ENCODE measurements at regions not wholly inside any gene's neighbourhood (a gene's known extent, or its start where the extent isn't known, plus 50 kb on each side); places are given as distances from the start of the nearest gene placed in this dataset.

GRCh38 chr7:3235322-3235721 lies 65.7 kb upstream of the SDK1 start:
- DNase-seq = no peak

- no peak for DNase-seq
Observed at GRCh38 chr7:3236268-3236667, 64.8 kb upstream of the SDK1 start.

DNA sequence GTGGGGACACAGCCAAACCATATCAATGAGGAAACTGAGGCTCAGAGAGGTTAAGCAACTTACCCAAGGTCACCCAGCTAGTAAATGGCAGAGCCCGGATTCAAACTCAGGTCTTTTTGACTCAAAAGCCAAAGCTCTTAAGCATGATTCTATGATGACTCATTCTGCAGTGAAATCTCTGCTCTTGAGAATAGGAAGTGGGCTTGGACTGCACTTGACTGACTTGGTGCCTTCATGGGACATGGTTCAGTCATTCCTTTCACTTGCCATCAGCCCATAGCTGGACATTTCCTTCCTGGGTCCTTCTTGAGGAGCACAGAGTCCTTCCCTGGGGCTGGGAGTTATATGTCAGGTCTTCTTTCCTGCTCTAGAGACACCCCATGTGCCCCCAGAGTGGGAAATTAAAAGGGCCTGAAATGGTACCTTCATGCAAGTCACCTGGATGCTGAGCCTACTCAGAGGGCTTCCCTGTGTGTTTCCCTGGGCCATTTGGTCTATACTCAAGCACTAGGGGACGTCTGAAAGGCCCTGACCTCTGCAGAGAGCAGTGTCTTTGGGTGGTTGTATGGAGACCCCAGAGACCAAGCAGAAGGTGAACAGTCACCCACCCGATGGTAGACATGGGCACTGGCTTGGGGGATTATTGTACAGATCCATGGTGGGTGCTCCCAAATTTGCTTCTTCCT lies 62.4 kb upstream of the SDK1 start:
- DNase-seq = no peak

- no peak for DNase-seq
Observed at GRCh38 chr7:3239291-3239691, 61.8 kb upstream of the SDK1 start.

- DNase-seq = no peak
Observed at GRCh38 chr7:3240826-3241430, 60.1 kb upstream of the SDK1 start.

GRCh38 chr7:3241686-3242258 lies 59.3 kb upstream of the SDK1 start:
- no peak for DNase-seq

- no peak for DNase-seq
Observed at GRCh38 chr7:3242398-3242972, 58.6 kb upstream of the SDK1 start.

GRCh38 chr7:3243256-3243655 lies 57.8 kb upstream of the SDK1 start:
- DNase-seq = no peak

- no peak for DNase-seq
Observed at GRCh38 chr7:3243680-3244079, 57.4 kb upstream of the SDK1 start.

GRCh38 chr7:3244241-3244814 lies 56.7 kb upstream of the SDK1 start:
- no peak for DNase-seq

DNA sequence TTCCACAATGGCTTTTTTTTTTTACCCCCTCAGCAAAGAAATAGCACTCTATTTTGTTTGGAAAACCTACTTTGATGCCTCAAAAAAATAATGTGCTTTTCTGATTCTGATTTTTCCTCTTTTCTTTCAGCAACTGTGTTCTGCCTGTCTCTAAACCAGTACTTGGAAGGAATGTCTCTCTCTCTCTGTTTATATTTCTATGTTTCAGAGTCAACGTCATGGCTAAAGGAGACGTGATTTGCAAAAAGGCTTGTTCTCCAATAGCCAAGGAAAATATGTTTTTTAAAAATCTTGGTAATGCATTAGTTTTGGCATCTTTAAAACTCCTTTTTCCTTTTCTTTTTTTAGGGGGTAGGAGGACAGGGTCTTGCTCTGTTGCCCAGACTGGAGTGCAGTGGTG lies 56.0 kb upstream of the SDK1 start:
- no peak for DNase-seq

DNA sequence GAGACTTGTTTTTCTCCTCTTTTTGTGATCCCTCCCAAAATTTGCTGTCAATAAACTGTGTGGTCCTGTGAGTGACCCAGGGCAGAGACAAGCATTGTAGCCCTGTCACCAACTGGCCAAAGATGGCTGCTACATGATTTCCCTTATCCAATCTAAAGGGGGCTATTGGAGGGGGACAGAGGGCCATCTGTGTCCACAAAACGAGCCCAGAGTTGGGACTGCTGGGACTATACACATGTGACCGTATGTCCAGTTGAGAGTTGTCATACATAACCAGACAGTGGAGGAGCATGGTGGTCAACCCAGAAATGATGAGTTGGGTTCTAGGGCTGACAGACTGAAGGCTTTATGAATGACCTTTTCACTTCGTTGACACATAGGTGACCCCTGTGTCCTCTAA lies 55.3 kb upstream of the SDK1 start:
- DNase-seq = no peak

- DNase-seq = no peak
Observed at GRCh38 chr7:3246127-3246526, 54.9 kb upstream of the SDK1 start.

GRCh38 chr7:3246651-3247050 lies 54.4 kb upstream of the SDK1 start:
- no peak for DNase-seq

GRCh38 chr7:3250725-3251124 lies 50.3 kb upstream of the SDK1 start:
- no peak for DNase-seq
